OCI-LY1 (cell line): ENCODE measurements at regions not wholly inside any gene's neighbourhood (a gene's known extent, or its start where the extent isn't known, plus 50 kb on each side); places are given as distances from the start of the nearest gene placed in this dataset.

ENCODE experiments used
- H2AFZ ChIP-seq: fragments of 200-600 bp; sonication (generic), shearing (Covaris generic); 2 replicates; pipeline ENCODE4 v1.6.0; 2014; ENCODE audit warnings: antibody characterized with exemption, mild to moderate bottlenecking, low read length
- H3F3A ChIP-seq: fragments of 200-600 bp; sonication (generic), shearing (Covaris generic); 2 replicates; pipeline ENCODE4 v1.6.0; 2014; ENCODE audit warnings: mild to moderate bottlenecking, antibody characterized with exemption, low read length, moderate library complexity; ENCODE audit not compliant: insufficient read depth
- H3K27ac ChIP-seq: fragments of 200-600 bp; sonication (generic); 2 replicates; pipeline ENCODE4 v1.5.1; 2014; ENCODE audit warnings: low read length, mixed run types, mild to moderate bottlenecking, low read depth; ENCODE audit not compliant: poor library complexity, severe bottlenecking
- H3K27me3 ChIP-seq: fragments of 200-600 bp; sonication (generic); 2 replicates; pipeline ENCODE4 v1.6.0; 2014; ENCODE audit warnings: antibody characterized with exemption, mild to moderate bottlenecking, low read length, moderate library complexity; ENCODE audit not compliant: insufficient read depth
- H3K36me3 ChIP-seq: fragments of 200-600 bp; sonication (generic); 2 replicates; pipeline ENCODE4 v1.6.1; 2014; ENCODE audit warnings: mild to moderate bottlenecking, antibody characterized with exemption, low read length, moderate library complexity, mixed read lengths; ENCODE audit not compliant: insufficient read depth
- H3K4me1 ChIP-seq: fragments of 200-600 bp; sonication (generic); 2 replicates; pipeline ENCODE4 v1.5.1; 2014; ENCODE audit warnings: mild to moderate bottlenecking, low read length, moderate library complexity; ENCODE audit not compliant: insufficient read depth, severe bottlenecking
- H3K4me2 ChIP-seq: fragments of 200-600 bp; sonication (generic), shearing (Covaris generic); 2 replicates; pipeline ENCODE4 v1.6.1; 2014; ENCODE audit warnings: low read length
- H3K4me3 ChIP-seq: fragments of 200-600 bp; sonication (generic); 2 replicates; pipeline ENCODE4 v1.5.1; 2014; ENCODE audit warnings: low read length, low read depth, mild to moderate bottlenecking, mixed read lengths; ENCODE audit not compliant: poor library complexity, severe bottlenecking
- H3K79me2 ChIP-seq: fragments of 200-600 bp; shearing (Covaris generic); 2 replicates; pipeline ENCODE4 v1.6.1; 2016; ENCODE audit warnings: mixed run types, low read length, mixed read lengths; ENCODE audit not compliant: insufficient read depth
- H3K9ac ChIP-seq: fragments of 200-600 bp; sonication (generic), shearing (Covaris generic); 2 replicates; pipeline ENCODE4 v1.6.1; 2014; ENCODE audit warnings: mild to moderate bottlenecking, low read length, mixed read lengths
- H3K9me2 ChIP-seq: fragments of 200-600 bp; sonication (generic), shearing (Covaris generic); 2 replicates; pipeline ENCODE4 v1.6.1; 2014; ENCODE audit warnings: low read depth, mild to moderate bottlenecking, low read length, mixed read lengths
- H3K9me3 ChIP-seq: fragments of 200-600 bp; shearing (Covaris generic); 2 replicates; pipeline ENCODE4 v1.6.1; 2014; ENCODE audit warnings: low read length, mixed read lengths
- H4K20me1 ChIP-seq: fragments of 200-600 bp; sonication (generic), shearing (Covaris generic); 2 replicates; pipeline ENCODE4 v1.6.0; 2016; ENCODE audit warnings: mild to moderate bottlenecking, low read length; ENCODE audit not compliant: insufficient read depth
- EZH2 ChIP-seq: fragments of 200-600 bp; sonication (generic), shearing (Covaris generic); IDR thresholded peaks from 2 replicates; pipeline ENCODE4 v1.8.0; 2017; ENCODE audit warnings: borderline replicate concordance, mixed run types, mild to moderate bottlenecking, antibody characterized with exemption, low read length, moderate library complexity, mixed read lengths
- TF ChIP-seq, protein P1 (sequence below): fragments of 200-600 bp; sonication (generic), shearing (Covaris generic); IDR thresholded peaks from 2 replicates; pipeline ENCODE4 v1.5.1; 2017; ENCODE audit warnings: mild to moderate bottlenecking, antibody characterized with exemption, low read length, moderate library complexity, mixed read lengths

DNA sequence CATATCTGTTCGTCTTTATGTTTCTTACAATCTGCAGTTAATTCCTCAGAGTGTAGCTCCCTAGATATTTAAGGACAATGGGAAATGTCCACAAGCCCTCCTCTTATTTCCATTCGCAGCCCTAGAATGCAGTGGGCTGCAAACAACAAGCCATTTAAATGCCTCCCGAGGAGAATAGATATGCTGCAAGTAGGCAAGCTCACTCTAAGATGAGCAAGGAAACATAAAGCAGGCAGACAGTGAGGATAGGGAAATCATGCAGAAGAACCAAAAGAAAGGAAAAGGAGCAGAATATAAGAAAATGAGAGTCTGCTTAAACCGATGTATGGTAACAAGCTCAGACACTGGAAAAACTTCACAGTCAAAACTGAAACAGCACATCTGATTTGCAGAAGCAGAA, 561.9 kb downstream of the GBE1 start:
- Histone ChIP-seq H3K9me3 (no peaks in the 10 kb centered on the region), H3F3A (no peaks in the 10 kb centered on the region), H3K79me2 (no peaks in the 10 kb centered on the region), H2AFZ (no peak overlapping the region), H3K9me2 (no peaks in the 10 kb centered on the region), H3K4me2 (no peak overlapping the region), H3K4me3 (no peak overlapping the region), H3K27ac (no peak overlapping the region), H3K9ac (no peak overlapping the region), H3K4me1 (no peaks in the 10 kb centered on the region), H4K20me1 (no peaks in the 10 kb centered on the region), H3K27me3 (no peaks in the 10 kb centered on the region), H3K36me3 (no peaks in the 10 kb centered on the region)
- TF ChIP-seq EZH2, result no peak
- TF ChIP-seq, protein P1, sequence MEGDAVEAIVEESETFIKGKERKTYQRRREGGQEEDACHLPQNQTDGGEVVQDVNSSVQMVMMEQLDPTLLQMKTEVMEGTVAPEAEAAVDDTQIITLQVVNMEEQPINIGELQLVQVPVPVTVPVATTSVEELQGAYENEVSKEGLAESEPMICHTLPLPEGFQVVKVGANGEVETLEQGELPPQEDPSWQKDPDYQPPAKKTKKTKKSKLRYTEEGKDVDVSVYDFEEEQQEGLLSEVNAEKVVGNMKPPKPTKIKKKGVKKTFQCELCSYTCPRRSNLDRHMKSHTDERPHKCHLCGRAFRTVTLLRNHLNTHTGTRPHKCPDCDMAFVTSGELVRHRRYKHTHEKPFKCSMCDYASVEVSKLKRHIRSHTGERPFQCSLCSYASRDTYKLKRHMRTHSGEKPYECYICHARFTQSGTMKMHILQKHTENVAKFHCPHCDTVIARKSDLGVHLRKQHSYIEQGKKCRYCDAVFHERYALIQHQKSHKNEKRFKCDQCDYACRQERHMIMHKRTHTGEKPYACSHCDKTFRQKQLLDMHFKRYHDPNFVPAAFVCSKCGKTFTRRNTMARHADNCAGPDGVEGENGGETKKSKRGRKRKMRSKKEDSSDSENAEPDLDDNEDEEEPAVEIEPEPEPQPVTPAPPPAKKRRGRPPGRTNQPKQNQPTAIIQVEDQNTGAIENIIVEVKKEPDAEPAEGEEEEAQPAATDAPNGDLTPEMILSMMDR, result no peak

DNA sequence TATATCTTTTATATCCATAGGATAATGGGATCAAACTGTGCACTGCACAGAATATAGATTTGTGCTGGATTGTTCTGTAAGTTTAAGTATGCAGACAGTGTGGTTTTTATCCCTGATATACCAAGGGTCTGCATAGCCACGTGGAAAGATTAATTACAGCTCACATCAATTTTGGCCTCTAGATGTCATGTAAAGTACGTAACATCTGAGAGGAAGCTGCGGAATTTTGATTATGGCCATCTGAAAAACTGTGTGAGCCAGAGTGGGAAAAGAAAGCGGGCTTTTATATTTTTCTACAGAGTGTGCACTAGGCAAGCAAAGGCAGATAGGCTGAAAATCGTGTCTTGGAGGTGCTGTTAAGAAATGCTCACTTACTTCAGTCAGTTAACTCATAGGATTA, 562.7 kb downstream of the GBE1 start:
- Histone ChIP-seq H3F3A (no peaks in the 10 kb centered on the region), H3K27ac (no peak overlapping the region), H2AFZ (no peak overlapping the region), H3K4me2 (no peak overlapping the region), H3K9me2 (no peaks in the 10 kb centered on the region), H4K20me1 (no peaks in the 10 kb centered on the region), H3K4me3 (no peak overlapping the region), H3K36me3 (no peaks in the 10 kb centered on the region), H3K79me2 (no peaks in the 10 kb centered on the region), H3K9ac (no peak overlapping the region), H3K27me3 (no peaks in the 10 kb centered on the region), H3K9me3 (no peaks in the 10 kb centered on the region), H3K4me1 (no peaks in the 10 kb centered on the region)
- TF ChIP-seq EZH2, result no peak
- TF ChIP-seq, protein P1, result no peak

DNA sequence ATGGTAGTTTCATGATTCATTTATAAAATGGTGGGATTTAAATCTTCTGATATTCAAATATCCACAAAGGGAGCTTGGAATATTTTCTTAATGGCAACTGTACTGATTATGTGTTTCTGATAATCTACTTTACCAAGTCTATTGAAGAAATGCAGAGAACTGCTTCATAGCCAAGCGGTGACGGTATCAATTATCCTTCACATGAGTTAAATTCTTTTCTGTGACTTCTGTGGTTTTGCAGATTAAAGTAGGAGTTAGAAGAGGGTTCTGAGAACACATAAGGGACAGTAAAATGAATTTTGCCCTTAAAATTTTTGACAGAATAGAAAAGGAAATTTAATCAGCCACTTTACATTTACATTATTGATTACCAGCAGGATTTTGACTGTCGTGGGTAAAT, 563.2 kb downstream of the GBE1 start:
- TF ChIP-seq EZH2, result no peak
- TF ChIP-seq, protein P1, result no peak
- H3K9me3 ChIP-seq, result no peaks in the 10 kb centered on the region
- no peak overlapping the region for H3K4me2 ChIP-seq
- H3K79me2 ChIP-seq, result no peaks in the 10 kb centered on the region
- H3K4me3 ChIP-seq, result no peak overlapping the region
- no peak overlapping the region for H2AFZ ChIP-seq
- H3K9ac ChIP-seq, result no peak overlapping the region
- H3K4me1 ChIP-seq, result no peaks in the 10 kb centered on the region
- no peaks in the 10 kb centered on the region for H3K27me3 ChIP-seq
- H3F3A ChIP-seq, result no peaks in the 10 kb centered on the region
- H4K20me1 ChIP-seq, result no peaks in the 10 kb centered on the region
- no peaks in the 10 kb centered on the region for H3K9me2 ChIP-seq
- no peak overlapping the region for H3K27ac ChIP-seq
- H3K36me3 ChIP-seq, result no peaks in the 10 kb centered on the region
